Pancreas (tissue), 10 donors: ENCODE measurements at regions not wholly inside any gene's neighbourhood (a gene's known extent, or its start where the extent isn't known, plus 50 kb on each side); places are given as distances from the start of the nearest gene placed in this dataset.

Experiments
- ATAC-seq, 4 donors: fragments of 200-7000 bp; cut with Tn5 transposase; one replicate each; pipeline versions ENCODE4 v1.8.0 to v1.9.1; 2020; ENCODE audit warnings: mild to moderate bottlenecking in 4 of 4, moderate library complexity in 4 of 4
- DNase-seq, 6 donors: peaks; one replicate each; pipeline ENCODE4 v3.0.0-alpha.2; 2020
- FAIRE-seq: peaks from 2 replicates; lab custom pipeline; 2012; peaks lifted over from hg19 to GRCh38; lab: Jason Lieb, UNC
- H3K27ac ChIP-seq, 4 donors: fragments of 200-600 bp; sonication (generic); 1 replicate in 3 of 4; 2 replicates in 1 of 4; pipeline versions ENCODE4 v1.5.0 to v1.8.0; 2020
- H3K27me3 ChIP-seq, 4 donors: fragments of 200-600 bp; one replicate each; pipeline ENCODE4 v1.8.0; 2021
- H3K36me3 ChIP-seq, 3 donors: fragments of 200-600 bp; sonication (generic) in 1 of 3; one replicate each; pipeline versions ENCODE4 v1.5.0 to v1.8.0; 2020 to 2021
- H3K4me1 ChIP-seq, 3 donors: fragments of 200-600 bp; one replicate each; pipeline ENCODE4 v1.8.0; 2021
- H3K4me3 ChIP-seq, 4 donors: fragments of 200-600 bp; sonication (generic) in 2 of 4; one replicate each; pipeline versions ENCODE4 v1.5.0 to v1.8.0; 2020 to 2021
- H3K9me3 ChIP-seq, 4 donors: fragments of 200-600 bp; one replicate each; pipeline ENCODE4 v1.8.0; 2021
- WGBS, 2 donors: extraction: QIAGEN DNeasy Blood & Tissue Kit; methylation state at CpG; one replicate each; pipeline ENCODE4 v1.1.7; 2013; 5-methylcytosine and 5-hydroxymethylcytosine counted together
- intact Hi-C, 3 donors: fragments of 100-400 bp; cut with DNase I; formaldehyde crosslinking; loops; one replicate each; pipeline versions ENCODE4 v1.11.1 to v1.14.2; 2022
- TF ChIP-seq, protein P1 (sequence below), 4 donors: fragments of 200-600 bp; sonication (generic) in 3 of 4; IDR thresholded peaks; one replicate each; pipeline versions ENCODE4 v1.5.0 to v1.8.0; 2021; ENCODE audit warnings: antibody characterized with exemption in 4 of 4
- donor health status: healthy with polysubstance abuse.
- donor health status: DM: no; HTN: no; CAD: no; lungs with moderate emphysema.
- donor health status: DM: no; HTN: no; CAD: no.
- donor health status: control.
- donor health status: control.
- donor health status: Bipolar disorder and iron deficiency.
- donor health status: DM: yes; HTN: yes; CAD: no.
- donor health status: DM: no; HTN: no; CAD: no.
- donor health status: DM: no; HTN: no; CAD: no.
- donor health status: DM: yes; HTN: yes; CAD: no.

DNA sequence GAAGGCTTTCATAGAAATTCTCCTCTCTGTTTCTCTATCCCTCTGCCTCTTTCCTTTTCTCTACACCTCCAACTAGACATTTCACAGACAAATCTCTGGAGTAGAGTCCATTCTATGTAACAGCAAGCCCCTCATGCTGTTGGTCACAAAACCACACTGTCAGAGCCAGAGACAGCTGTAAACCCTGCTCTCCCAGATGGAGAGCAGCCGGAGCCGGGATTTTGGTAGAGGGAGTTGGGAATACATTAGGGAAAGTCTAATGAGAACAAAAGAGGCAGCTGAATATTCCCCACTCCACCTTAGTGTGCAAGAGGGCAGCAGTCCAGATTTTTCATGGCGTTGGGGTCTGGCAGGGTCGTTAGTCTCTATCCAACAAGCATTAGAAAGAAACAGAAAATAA lies 68.3 kb upstream of the EDN1 start:
- Histone ChIP-seq H3K36me3 (no peaks in the 10 kb centered on the region), H3K4me3 (no peak overlapping the region), H3K27me3 (no peaks in the 10 kb centered on the region), H3K4me1 (no peaks in the 10 kb centered on the region), H3K9me3 (no peaks in the 10 kb centered on the region), H3K27ac (no peak overlapping the region)
- TF ChIP-seq, protein P1, sequence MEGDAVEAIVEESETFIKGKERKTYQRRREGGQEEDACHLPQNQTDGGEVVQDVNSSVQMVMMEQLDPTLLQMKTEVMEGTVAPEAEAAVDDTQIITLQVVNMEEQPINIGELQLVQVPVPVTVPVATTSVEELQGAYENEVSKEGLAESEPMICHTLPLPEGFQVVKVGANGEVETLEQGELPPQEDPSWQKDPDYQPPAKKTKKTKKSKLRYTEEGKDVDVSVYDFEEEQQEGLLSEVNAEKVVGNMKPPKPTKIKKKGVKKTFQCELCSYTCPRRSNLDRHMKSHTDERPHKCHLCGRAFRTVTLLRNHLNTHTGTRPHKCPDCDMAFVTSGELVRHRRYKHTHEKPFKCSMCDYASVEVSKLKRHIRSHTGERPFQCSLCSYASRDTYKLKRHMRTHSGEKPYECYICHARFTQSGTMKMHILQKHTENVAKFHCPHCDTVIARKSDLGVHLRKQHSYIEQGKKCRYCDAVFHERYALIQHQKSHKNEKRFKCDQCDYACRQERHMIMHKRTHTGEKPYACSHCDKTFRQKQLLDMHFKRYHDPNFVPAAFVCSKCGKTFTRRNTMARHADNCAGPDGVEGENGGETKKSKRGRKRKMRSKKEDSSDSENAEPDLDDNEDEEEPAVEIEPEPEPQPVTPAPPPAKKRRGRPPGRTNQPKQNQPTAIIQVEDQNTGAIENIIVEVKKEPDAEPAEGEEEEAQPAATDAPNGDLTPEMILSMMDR (IDR thresholded peaks at IDR 0.05), result no peak
- DNase-seq (no peak), FAIRE-seq (no peak), ATAC-seq (no peak)
- intact Hi-C loops, result no loop called here
- 66 to 78% methylated on average over 4 of the region's 4 CpGs for WGBS, 2 donors

DNA sequence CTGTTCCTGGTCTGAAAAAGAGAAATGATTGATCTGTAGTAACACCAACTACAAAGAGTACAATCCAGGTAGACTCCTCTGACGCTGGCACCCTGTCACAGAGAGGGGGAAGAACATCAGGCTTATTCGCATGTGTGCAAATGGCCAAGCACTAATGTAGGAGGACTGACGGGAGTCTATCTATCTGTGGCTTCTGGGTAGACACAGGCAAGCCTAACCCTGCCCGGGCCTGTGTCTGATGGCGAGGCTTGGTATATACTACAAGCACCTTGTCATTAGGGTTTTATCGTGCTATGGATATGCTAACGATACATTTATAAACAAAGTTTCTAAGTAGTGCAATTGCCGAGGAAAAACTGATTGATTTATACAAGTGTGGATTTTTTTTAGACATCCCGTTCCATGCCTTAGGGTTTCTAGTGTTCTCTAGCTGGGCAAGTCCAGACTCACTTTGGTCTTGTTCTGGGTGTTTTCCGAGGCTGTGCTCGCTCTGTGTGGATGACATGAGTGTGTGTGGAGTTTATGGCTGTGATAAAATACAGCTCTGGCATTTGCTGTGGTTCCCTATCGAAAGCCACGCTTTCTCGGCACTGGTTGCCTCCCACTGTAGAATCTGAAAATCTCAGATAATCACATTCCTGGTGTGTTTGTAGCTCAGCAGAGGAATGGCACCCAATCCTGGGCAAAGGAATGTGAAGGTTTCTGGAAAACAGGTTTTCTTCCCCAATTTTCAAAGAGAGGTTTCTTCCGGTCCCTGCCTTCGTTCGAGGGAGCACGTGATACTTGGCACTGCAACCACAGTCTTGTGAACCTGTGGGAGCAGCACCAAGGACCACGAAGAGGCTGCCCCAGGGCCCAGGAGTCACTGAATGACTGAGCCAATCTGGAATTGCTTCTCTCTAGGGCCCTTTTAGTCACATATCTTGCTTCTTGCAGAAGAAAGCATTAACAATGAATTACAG lies 67.5 kb upstream of the EDN1 start:
- H3K27ac ChIP-seq, result no peak overlapping the region
- no peak for ATAC-seq
- no peaks in the 10 kb centered on the region for H3K27me3 ChIP-seq
- H3K4me1 ChIP-seq, result no peaks in the 10 kb centered on the region
- 89 to 91% methylated on average over 19 of the region's 19 CpGs for WGBS, 2 donors
- DNase-seq, result no peak
- TF ChIP-seq, protein P1 (IDR thresholded peaks at IDR 0.05), result no peak
- no peaks in the 10 kb centered on the region for H3K9me3 ChIP-seq
- no peak for FAIRE-seq
- intact Hi-C loops, result no loop called here
- H3K4me3 ChIP-seq, result no peak overlapping the region
- no peaks in the 10 kb centered on the region for H3K36me3 ChIP-seq

DNA sequence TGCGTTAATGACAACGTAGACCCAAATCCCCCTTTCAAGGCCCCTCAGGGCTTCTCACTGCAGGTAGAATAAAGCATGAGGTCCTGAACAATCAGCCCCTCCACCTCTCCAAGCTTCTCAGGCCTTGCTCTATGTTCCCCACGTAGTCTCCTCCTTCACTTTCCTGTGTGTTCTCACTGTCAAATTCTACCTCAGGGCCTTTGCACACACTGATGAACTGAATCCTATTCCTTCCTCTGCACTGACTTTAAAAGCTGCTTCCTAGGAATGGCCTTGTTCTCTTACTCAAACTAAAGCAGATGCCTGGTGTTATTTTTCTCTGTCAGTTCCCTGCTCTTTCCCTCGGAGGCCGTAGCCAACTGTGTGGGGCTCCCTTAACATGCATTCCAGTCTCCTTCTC lies 66.8 kb upstream of the EDN1 start:
- Histone ChIP-seq H3K27ac (no peak overlapping the region), H3K27me3 (no peaks in the 10 kb centered on the region), H3K36me3 (no peaks in the 10 kb centered on the region), H3K4me1 (no peaks in the 10 kb centered on the region), H3K4me3 (no peak overlapping the region), H3K9me3 (no peaks in the 10 kb centered on the region)
- no peak for FAIRE-seq
- WGBS, 2 donors, result 95 to 97% methylated on average over 5 of the region's 5 CpGs
- intact Hi-C loops, result no loop called here
- no peak for ATAC-seq
- DNase-seq, result no peak
- TF ChIP-seq, protein P1 (IDR thresholded peaks at IDR 0.05), result no peak

DNA sequence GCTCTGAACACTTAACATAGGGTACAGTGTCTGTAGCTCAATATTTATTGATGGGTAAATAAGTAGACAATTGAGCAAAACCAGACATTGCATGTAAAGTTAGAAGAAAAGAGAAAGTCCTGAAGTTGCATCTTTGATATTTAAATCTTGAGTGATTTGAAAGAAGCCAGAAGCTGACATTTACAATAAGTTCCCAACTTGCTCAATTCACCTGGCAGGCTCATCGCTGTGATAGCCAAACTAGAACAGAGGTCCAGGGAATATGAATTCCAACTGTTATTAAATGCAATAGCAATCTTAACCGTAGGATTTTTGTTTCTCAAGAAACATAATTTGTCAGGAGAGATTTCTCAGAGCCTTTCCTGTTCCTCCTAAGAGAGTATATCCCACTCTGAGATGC lies 65.9 kb upstream of the EDN1 start:
- Histone ChIP-seq H3K27ac (no peak overlapping the region), H3K4me1 (no peaks in the 10 kb centered on the region), H3K9me3 (no peaks in the 10 kb centered on the region), H3K4me3 (no peak overlapping the region), H3K36me3 (no peaks in the 10 kb centered on the region), H3K27me3 (no peaks in the 10 kb centered on the region)
- DNase-seq (no peak), FAIRE-seq (no peak), ATAC-seq (no peak)
- intact Hi-C loops, result no loop called here
- 82 to 90% methylated on average over 2 of the region's 2 CpGs for WGBS, 2 donors
- TF ChIP-seq, protein P1 (IDR thresholded peaks at IDR 0.05), result no peak
